ENCODE measurements at regions not wholly inside any gene's neighbourhood (a gene's known extent, or its start where the extent isn't known, plus 50 kb on each side); places are given as distances from the start of the nearest gene placed in this dataset.

DNA sequence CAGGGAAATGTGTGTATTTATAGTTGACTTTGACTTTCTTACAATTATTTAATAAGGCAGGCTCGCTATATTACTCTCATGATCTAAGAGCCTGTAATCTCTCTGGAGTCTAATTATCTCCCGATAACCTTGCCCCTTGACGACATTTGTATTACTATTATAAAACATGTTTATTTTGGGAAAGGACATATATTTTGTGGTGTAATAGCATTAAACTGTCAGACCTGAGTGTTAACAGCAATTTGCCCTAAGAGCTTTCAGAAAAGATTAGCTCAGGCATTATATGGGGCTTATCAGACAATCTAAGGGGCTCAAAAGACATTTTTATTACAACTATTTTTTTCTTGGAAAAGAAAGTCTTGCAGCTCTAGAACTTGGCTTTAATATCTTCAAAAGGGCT, 427.9 kb upstream of the SLIT2 start:
- no peak overlapping the region for H3K23ac ChIP-seq (ENCODE audit: insufficient read length, low read depth, low read length)
- no peak overlapping the region for H2BK20ac ChIP-seq (ENCODE audit: low read depth, low read length, poor library complexity, severe bottlenecking)
- H3K4me2 ChIP-seq (ENCODE audit: insufficient read depth, insufficient read length, low read length): no peak overlapping the region
- H3K79me2 ChIP-seq (ENCODE audit: insufficient read depth, low read length): no peaks in the 10 kb centered on the region
- WGBS (ENCODE audit: extremely low coverage, insufficient read length, low lambda C conversion rate): no CpG with 5 or more reads among the region's 3 CpGs
- H2BK120ac ChIP-seq (ENCODE audit: low read depth, low read length, poor library complexity, severe bottlenecking): no peak overlapping the region
- no peaks in the 10 kb centered on the region for H3K23me2 ChIP-seq (ENCODE audit: insufficient read length, low read depth, low read length, poor library complexity, severe bottlenecking)
- TF ChIP-seq CTCF (conservative IDR thresholded peaks at IDR 0.05): no peak
- no peak overlapping the region for H3K9ac ChIP-seq (ENCODE audit: extremely low read depth, insufficient read length, low read length)
- no peaks in the 10 kb centered on the region; a peak in 1 of 7 replicates for H3K36me3 Mint-ChIP-seq (ENCODE audit: insufficient read depth in 1 of 3, low read depth in 3 of 3)
- no peak overlapping the region for H3K18ac ChIP-seq (ENCODE audit: insufficient read length, low read depth, low read length)
- H3K4me1 ChIP-seq (ENCODE audit: insufficient read depth, low read length): no peaks in the 10 kb centered on the region
- no peak overlapping the region for H3T11ph ChIP-seq (ENCODE audit: low read length)
- no peak overlapping the region for H3K4ac ChIP-seq (ENCODE audit: low read depth, low read length)
- H4K91ac ChIP-seq (ENCODE audit: insufficient read length, low read depth, low read length): no peak overlapping the region
- no peak overlapping the region for H4K8ac ChIP-seq (replicated peaks; ENCODE audit: insufficient read length, low read depth, low read length)
- DNase-seq: no peak
- no peak overlapping the region for H2AFZ ChIP-seq (ENCODE audit: low read length)
- no peaks in the 10 kb centered on the region for H3K79me1 ChIP-seq (ENCODE audit: insufficient read depth, low read depth, low read length, poor library complexity, severe bottlenecking)
- no peaks in the 10 kb centered on the region for H3K27me3 ChIP-seq (ENCODE audit: insufficient read depth, low read length)
- H4K20me1 ChIP-seq (ENCODE audit: control insufficient read depth, insufficient read depth, insufficient read length): no peaks in the 10 kb centered on the region
- H3K9me3 ChIP-seq (ENCODE audit: control insufficient read depth, low read depth, low read length): no peaks in the 10 kb centered on the region
- no peaks in the 10 kb centered on the region for H3K27me3 Mint-ChIP-seq (ENCODE audit: low read depth)
- no peaks in the 10 kb centered on the region for H3K9me3 Mint-ChIP-seq
- no peak overlapping the region for H3K27ac Mint-ChIP-seq
- no peak overlapping the region for H4K5ac ChIP-seq (ENCODE audit: insufficient read length, low read depth, low read length)
- H2AK5ac ChIP-seq (ENCODE audit: insufficient read length, low read length): no peak overlapping the region
- H2BK12ac ChIP-seq (ENCODE audit: insufficient read length, low read depth, low read length): no peak overlapping the region
- H2BK5ac ChIP-seq (ENCODE audit: insufficient read length, low read length): no peak overlapping the region
- peaks cover 5 to 8% of the 10 kb centered on the region in 2 experiments; a peak in 3 of 4 replicates for H3K4me1 Mint-ChIP-seq
- no peak overlapping the region for H3K4me3 Mint-ChIP-seq
- no peak overlapping the region for H3K27ac ChIP-seq (ENCODE audit: insufficient read length, low read depth, low read length)
- H2BK15ac ChIP-seq (ENCODE audit: low read depth, low read length): no peak overlapping the region
- no peak overlapping the region for H3K14ac ChIP-seq (ENCODE audit: insufficient read depth, low read length)
- H3K56ac ChIP-seq (ENCODE audit: insufficient read length, low read depth, low read length): no peak overlapping the region
